Chondrocyte (in vitro differentiated cells): ENCODE measurements at regions not wholly inside any gene's neighbourhood (a gene's known extent, or its start where the extent isn't known, plus 50 kb on each side); places are given as distances from the start of the nearest gene placed in this dataset.

Experiments used
- DNase-seq: peaks from one replicate; pipeline ENCODE4 v3.0.0; 2021; ENCODE audit warnings: mixed read lengths, low spot score
- H3K27ac Mint-ChIP-seq: one replicate; pipeline ENCODE4 v1.8.0; 2021; ENCODE audit warnings: mild to moderate bottlenecking, moderate library complexity, mixed read lengths; ENCODE audit not compliant: unreplicated experiment
- H3K27me3 Mint-ChIP-seq: 2 replicates; pipeline ENCODE4 v1.8.0; 2021; ENCODE audit warnings: low read depth, mixed read lengths
- H3K36me3 Mint-ChIP-seq: 2 replicates; pipeline ENCODE4 v1.8.0; 2021; ENCODE audit warnings: low read depth, mixed read lengths
- H3K4me1 Mint-ChIP-seq: 2 replicates; pipeline ENCODE4 v1.8.0; 2021; ENCODE audit warnings: low read depth, mild to moderate bottlenecking, mixed read lengths
- H3K4me3 Mint-ChIP-seq: one replicate; pipeline ENCODE4 v1.8.0; 2021; ENCODE audit warnings: mild to moderate bottlenecking, moderate library complexity, mixed read lengths; ENCODE audit not compliant: unreplicated experiment
- H3K9me3 Mint-ChIP-seq: 2 replicates; pipeline ENCODE4 v1.8.0; 2021; ENCODE audit warnings: low read depth, mixed read lengths
- CTCF ChIP-seq: fragments of 200-600 bp; sonication (generic); IDR thresholded peaks from 2 replicates; pipeline ENCODE4 v1.5.0; 2021; ENCODE audit warnings: antibody characterized with exemption, mild to moderate bottlenecking, moderate library complexity

GRCh38 chr7:118872568-118872967 is 648.1 kb downstream of the ANKRD7 start:
- Mint-ChIP-seq H3K4me1 (no peaks in the 10 kb centered on the region), H3K36me3 (no peaks in the 10 kb centered on the region), H3K27ac (no peak overlapping the region), H3K27me3 (peaks cover 5% of the 10 kb centered on the region), H3K9me3 (no peaks in the 10 kb centered on the region), H3K4me3 (no peak overlapping the region)
- TF ChIP-seq CTCF, result no peak
- DNase-seq, result no peak

- H3K4me3 Mint-ChIP-seq, result no peak overlapping the region
- H3K27me3 Mint-ChIP-seq, result peaks cover 3% of the 10 kb centered on the region
- no peak overlapping the region for H3K27ac Mint-ChIP-seq
- TF ChIP-seq CTCF, result no peak
- H3K4me1 Mint-ChIP-seq, result no peaks in the 10 kb centered on the region
- H3K9me3 Mint-ChIP-seq, result no peaks in the 10 kb centered on the region
- H3K36me3 Mint-ChIP-seq, result no peaks in the 10 kb centered on the region
- DNase-seq, result no peak
These were observed 652.7 kb downstream of the ANKRD7 start for GRCh38 chr7:118877187-118877586.

- Mint-ChIP-seq H3K9me3 (no peaks in the 10 kb centered on the region), H3K27ac (no peak overlapping the region), H3K4me3 (no peak overlapping the region), H3K4me1 (no peaks in the 10 kb centered on the region), H3K27me3 (peaks cover 5% of the 10 kb centered on the region), H3K36me3 (no peaks in the 10 kb centered on the region)
- DNase-seq, result no peak
- TF ChIP-seq CTCF, result no peak
These were observed 653.8 kb downstream of the ANKRD7 start for GRCh38 chr7:118878336-118878735.

- H3K9me3 Mint-ChIP-seq, result peaks cover 4% of the 10 kb centered on the region
- no peak overlapping the region for H3K27ac Mint-ChIP-seq
- no peaks in the 10 kb centered on the region for H3K27me3 Mint-ChIP-seq
- H3K4me1 Mint-ChIP-seq, result no peaks in the 10 kb centered on the region
- no peaks in the 10 kb centered on the region for H3K36me3 Mint-ChIP-seq
- no peak overlapping the region for H3K4me3 Mint-ChIP-seq
- DNase-seq, result no peak
- no peak for TF ChIP-seq CTCF
These were observed 673.8 kb downstream of the ANKRD7 start for GRCh38 chr7:118898284-118898683.

GRCh38 chr7:118902600-118902999 is 678.1 kb downstream of the ANKRD7 start:
- Mint-ChIP-seq H3K27me3 (peaks cover 8% of the 10 kb centered on the region), H3K4me3 (no peak overlapping the region), H3K36me3 (no peaks in the 10 kb centered on the region), H3K4me1 (no peaks in the 10 kb centered on the region), H3K27ac (no peak overlapping the region), H3K9me3 (no peaks in the 10 kb centered on the region)
- no peak for DNase-seq
- no peak for TF ChIP-seq CTCF
